ENCODE measurements at regions not wholly inside any gene's neighbourhood (a gene's known extent, or its start where the extent isn't known, plus 50 kb on each side); places are given as distances from the start of the nearest gene placed in this dataset.

- no peak overlapping the region for H3K27ac ChIP-seq
- TF ChIP-seq ZFX (IDR thresholded peaks at IDR 0.05) (no peak), CTCF (conservative IDR thresholded peaks at IDR 0.05) (no peak)
Observed at GRCh38 chr12:58086930-58087329, 145.6 kb downstream of the ATP23 start.

- no peak overlapping the region for H3K27ac ChIP-seq
- TF ChIP-seq ZFX (IDR thresholded peaks at IDR 0.05) (no peak), CTCF (conservative IDR thresholded peaks at IDR 0.05) (no peak)
Observed at GRCh38 chr12:58087423-58088127, 146.2 kb downstream of the ATP23 start.

- TF ChIP-seq ZFX (IDR thresholded peaks at IDR 0.05) (no peak), CTCF (conservative IDR thresholded peaks at IDR 0.05) (no peak)
- no peak overlapping the region for H3K27ac ChIP-seq
Observed at GRCh38 chr12:58089588-58089987, 148.2 kb downstream of the ATP23 start.

- no peak overlapping the region for H3K27ac ChIP-seq
- TF ChIP-seq CTCF (conservative IDR thresholded peaks at IDR 0.05) (no peak), ZFX (IDR thresholded peaks at IDR 0.05) (no peak)
Observed at GRCh38 chr12:58090685-58091084, 149.3 kb downstream of the ATP23 start.

- TF ChIP-seq ZFX (IDR thresholded peaks at IDR 0.05), result no peak
- no peak for TF ChIP-seq CTCF (conservative IDR thresholded peaks at IDR 0.05)
- H3K27ac ChIP-seq, result no peak overlapping the region
Observed at GRCh38 chr12:58095002-58095401, 153.6 kb downstream of the ATP23 start.

GRCh38 chr12:58097741-58098140 lies 156.4 kb downstream of the ATP23 start:
- TF ChIP-seq ZFX (IDR thresholded peaks at IDR 0.05) (no peak), CTCF (conservative IDR thresholded peaks at IDR 0.05) (no peak)
- no peak overlapping the region for H3K27ac ChIP-seq

GRCh38 chr12:58099476-58099875 lies 158.1 kb downstream of the ATP23 start:
- TF ChIP-seq CTCF (conservative IDR thresholded peaks at IDR 0.05) (no peak), ZFX (IDR thresholded peaks at IDR 0.05) (no peak)
- no peak overlapping the region for H3K27ac ChIP-seq

All from C4-2B (cell line).